SK-N-SH (cell line): ENCODE measurements at regions not wholly inside any gene's neighbourhood (a gene's known extent, or its start where the extent isn't known, plus 50 kb on each side); places are given as distances from the start of the nearest gene placed in this dataset.

Experiments
- CTCF ChIA-PET: fragments of 300-600, 350-600 bp; formaldehyde crosslinking; extraction: SDS; loops from one replicate; lab custom pipeline; 2021; lab: Yijun Ruan, JAX
- POLR2A ChIA-PET: fragments of 350-600 bp; sonication (Branson Sonifier 250); formaldehyde crosslinking; extraction: SDS; loops from one replicate; lab custom pipeline; 2020; ENCODE audit warnings: antibody characterized with exemption, inconsistent platforms; lab: Yijun Ruan, JAX
- DNase-seq: peaks from one replicate; pipeline ENCODE4 v3.0.0; 2012
- H2AFZ ChIP-seq: fragments of 200-600 bp; sonication (generic); 2 replicates; pipeline ENCODE4 v1.8.1; 2016; ENCODE audit warnings: antibody characterized with exemption, mild to moderate bottlenecking, low read depth
- H3F3A ChIP-seq: fragments of 200-600 bp; sonication (generic); replicated peaks from 2 replicates; pipeline ENCODE3; 2016; ENCODE audit warnings: antibody characterized with exemption, mild to moderate bottlenecking; ENCODE audit not compliant: insufficient read depth
- H3K27ac ChIP-seq, 2 experiments: fragments of 200-500 bp in 1 of 2; fragments of 200-600 bp in 1 of 2; sonication (Bioruptor generic) in 1 of 2; sonication (generic), shearing (Covaris generic) in 1 of 2; 2 replicates each; pipeline versions ENCODE4 v1.5.1 to v1.6.1; 2014 to 2016; ENCODE audit warnings: low read depth in 2 of 2, inconsistent platforms in 1 of 2, low read length in 1 of 2, mild to moderate bottlenecking in 1 of 2, mixed read lengths in 1 of 2
- H3K27me3 ChIP-seq: fragments of 200-600 bp; sonication (generic), shearing (Covaris generic); 2 replicates; pipeline ENCODE4 v1.6.1; 2016; ENCODE audit warnings: mixed run types; ENCODE audit not compliant: insufficient read depth
- H3K36me3 ChIP-seq, 2 experiments: fragments of 200-500 bp in 1 of 2; fragments of 200-600 bp in 1 of 2; sonication (Bioruptor generic) in 1 of 2; sonication (generic) in 1 of 2; replicated peaks in 1 of 2; 2 replicates each; pipeline versions ENCODE3 to v1.5.1; 2014 to 2016; ENCODE audit warnings: low read length in 1 of 2, mild to moderate bottlenecking in 1 of 2; ENCODE audit not compliant: insufficient read depth in 2 of 2, control insufficient read depth in 1 of 2
- H3K4me1 ChIP-seq, 2 experiments: fragments of 200-500 bp in 1 of 2; fragments of 200-600 bp in 1 of 2; sonication (Bioruptor generic) in 1 of 2; sonication (generic), shearing (Covaris generic) in 1 of 2; 2 replicates each; pipeline versions ENCODE4 v1.5.1 to v1.6.1; 2014 to 2016; ENCODE audit warnings: low read depth in 1 of 2, low read length in 1 of 2, mixed run types in 1 of 2; ENCODE audit not compliant: insufficient read depth in 2 of 2, control insufficient read depth in 1 of 2
- H3K4me2 ChIP-seq: fragments of 200-600 bp; sonication (generic), shearing (Covaris generic); 2 replicates; pipeline ENCODE4 v1.6.1; 2017; ENCODE audit warnings: mixed run types
- H3K4me3 ChIP-seq, 2 experiments: fragments of 200-500 bp in 1 of 2; fragments of 200-600 bp in 1 of 2; sonication (Bioruptor generic) in 1 of 2; sonication (generic), shearing (Covaris generic) in 1 of 2; 2 replicates each; pipeline versions ENCODE4 v1.5.1 to v1.8.1; 2014 to 2016; ENCODE audit warnings: low read depth in 2 of 2, inconsistent platforms in 1 of 2, low read length in 1 of 2, mild to moderate bottlenecking in 1 of 2, mixed read lengths in 1 of 2, moderate library complexity in 1 of 2
- H3K79me2 ChIP-seq: fragments of 200-600 bp; sonication (generic); 2 replicates; pipeline ENCODE4 v1.8.1; 2017; ENCODE audit warnings: mild to moderate bottlenecking; ENCODE audit not compliant: insufficient read depth
- H3K9ac ChIP-seq: fragments of 200-600 bp; sonication (generic); 2 replicates; pipeline ENCODE4 v1.6.1; 2017; ENCODE audit warnings: mixed run types
- H3K9me2 ChIP-seq: fragments of 200-600 bp; sonication (generic); 2 replicates; pipeline ENCODE4 v1.6.1; 2017; ENCODE audit warnings: mixed run types
- H3K9me3 ChIP-seq: fragments of 200-600 bp; sonication (generic); 2 replicates; pipeline ENCODE4 v1.6.1; 2017; ENCODE audit warnings: mixed run types, mild to moderate bottlenecking, moderate library complexity
- H4K20me1 ChIP-seq: fragments of 200-600 bp; sonication (generic); 2 replicates; pipeline ENCODE4 v1.6.1; 2017; ENCODE audit warnings: mild to moderate bottlenecking, mixed run types; ENCODE audit not compliant: insufficient read depth
- CTCF ChIP-seq: fragments of 200-600 bp; sonication (generic); IDR thresholded peaks from 2 replicates; pipeline ENCODE4 v1.6.1; 2017; ENCODE audit warnings: antibody characterized with exemption, mild to moderate bottlenecking, moderate library complexity
- EP300 ChIP-seq, 2 experiments: IDR thresholded peaks; 2 replicates each; pipeline versions ENCODE4 v1.4.0 to v1.6.1; 2012; ENCODE audit warnings: borderline replicate concordance in 1 of 2, low read depth in 1 of 2, low read length in 1 of 2
- FOSL2 ChIP-seq: IDR thresholded peaks from 2 replicates; pipeline ENCODE4 v1.4.0; 2012; ENCODE audit warnings: low read depth, mild to moderate bottlenecking, moderate library complexity, borderline replicate concordance
- FOXM1 ChIP-seq: IDR thresholded peaks from 2 replicates; pipeline ENCODE4 v1.4.0; 2012; ENCODE audit warnings: low read depth, mild to moderate bottlenecking
- GATA2 ChIP-seq: sonication (generic); formaldehyde crosslinking; IDR thresholded peaks from 2 replicates; pipeline ENCODE4 v1.5.0; 2020; ENCODE audit warnings: mild to moderate bottlenecking, missing genetic modification reagents
- JUND ChIP-seq: IDR thresholded peaks from 2 replicates; pipeline ENCODE4 v1.4.0; 2012
- NFIC ChIP-seq: IDR thresholded peaks from 2 replicates; pipeline ENCODE4 v1.4.0; 2012; ENCODE audit warnings: borderline replicate concordance
- POLR2AphosphoS5 ChIP-seq: IDR thresholded peaks from 2 replicates; pipeline ENCODE4 v1.6.1; 2012; ENCODE audit warnings: low read depth, low read length
- RCOR1 ChIP-seq: fragments of 150-350 bp; IDR thresholded peaks from 2 replicates; pipeline ENCODE4 v1.6.1; 2017; ENCODE audit warnings: antibody characterized with exemption, low read length
- RFX5 ChIP-seq: IDR thresholded peaks from 2 replicates; pipeline ENCODE4 v1.6.1; 2012; ENCODE audit warnings: mild to moderate bottlenecking, improper control_type of control experiment, low read length
- SMC3 ChIP-seq: IDR thresholded peaks from 2 replicates; pipeline ENCODE4 v1.6.1; 2012; ENCODE audit warnings: low read depth, low read length, improper control_type of control experiment
- TAF1 ChIP-seq: IDR thresholded peaks from 2 replicates; pipeline ENCODE4 v1.6.1; 2012; ENCODE audit warnings: low read depth, mild to moderate bottlenecking, low read length, moderate library complexity, borderline replicate concordance
- USF1 ChIP-seq: IDR thresholded peaks from 2 replicates; pipeline ENCODE4 v1.4.0; 2012; ENCODE audit warnings: low read depth, borderline replicate concordance
- USF2 ChIP-seq: fragments of 150-350 bp; IDR thresholded peaks from 2 replicates; pipeline ENCODE4 v1.6.1; 2017; ENCODE audit warnings: antibody characterized with exemption, low read length, low read depth, borderline replicate concordance
- YY1 ChIP-seq: IDR thresholded peaks from 2 replicates; pipeline ENCODE4 v1.4.0; 2012; ENCODE audit warnings: low read depth, mild to moderate bottlenecking
- ZBTB33 ChIP-seq: IDR thresholded peaks from 2 replicates; pipeline ENCODE4 v1.4.0; 2012; ENCODE audit warnings: low read depth, borderline replicate concordance
- WGBS: methylation state at CpG from one replicate; pipeline ENCODE4 v1.1.6; 2017; ENCODE audit warnings: low lambda C conversion rate; 5-methylcytosine and 5-hydroxymethylcytosine counted together

GRCh38 chr18:56448751-56449150 is 189.6 kb downstream of the TXNL1 start:
- no peak overlapping the region for H3K4me3 ChIP-seq
- H3K27me3 ChIP-seq, result no peaks in the 10 kb centered on the region
- H3K79me2 ChIP-seq, result no peaks in the 10 kb centered on the region
- no peak overlapping the region for H3K4me2 ChIP-seq
- no peak for DNase-seq
- H2AFZ ChIP-seq, result no peak overlapping the region
- ChIA-PET CTCF (no interaction called here), POLR2A (interaction anchor here (1.2 kb wide), 1 partner anchor 9 kb away, joined by 3 read pairs; no protein-coding TSS in a partner anchor)
- no peaks in the 10 kb centered on the region for H3F3A ChIP-seq
- TF ChIP-seq NFIC (no peak), FOSL2 (no peak), POLR2AphosphoS5 (no peak), USF1 (no peak)
- H3K36me3 ChIP-seq, result no peaks in the 10 kb centered on the region
- no peaks in the 10 kb centered on the region for H4K20me1 ChIP-seq
- H3K9ac ChIP-seq, result no peak overlapping the region
- H3K9me2 ChIP-seq, result no peaks in the 10 kb centered on the region
- H3K9me3 ChIP-seq, result no peaks in the 10 kb centered on the region
- no peak overlapping the region for H3K27ac ChIP-seq
- 33% methylated on average over 5 of the region's 5 CpGs for WGBS
- no peaks in the 10 kb centered on the region; a peak in 2 of 4 replicates for H3K4me1 ChIP-seq

- Histone ChIP-seq H2AFZ (no peak overlapping the region), H3K4me3 (no peak overlapping the region), H4K20me1 (no peaks in the 10 kb centered on the region), H3K27ac (no peak overlapping the region), H3K9me3 (no peaks in the 10 kb centered on the region), H3K27me3 (no peaks in the 10 kb centered on the region), H3K4me1 (no peaks in the 10 kb centered on the region; a peak in 2 of 4 replicates), H3K9me2 (no peaks in the 10 kb centered on the region), H3K9ac (no peak overlapping the region), H3K36me3 (no peaks in the 10 kb centered on the region), H3F3A (no peaks in the 10 kb centered on the region), H3K79me2 (no peaks in the 10 kb centered on the region), H3K4me2 (no peak overlapping the region)
- WGBS, result 48% methylated on average over 6 of the region's 6 CpGs
- TF ChIP-seq GATA2 (CRISPR knock-in tag) (no peak), RCOR1 (no peak), USF1 (no peak), RFX5 (no peak), POLR2AphosphoS5 (no peak)
- no peak for DNase-seq
- ChIA-PET POLR2A (no interaction called here), CTCF (no interaction called here)
These were observed 193.0 kb downstream of the TXNL1 start for GRCh38 chr18:56445422-56445821.

- WGBS, result 85% methylated on average over 3 of the region's 3 CpGs
- DNase-seq, result no peak
- H3K4me3 ChIP-seq, result no peak overlapping the region
- H2AFZ ChIP-seq, result no peak overlapping the region
- no peaks in the 10 kb centered on the region for H4K20me1 ChIP-seq
- H3K9ac ChIP-seq, result no peak overlapping the region
- CTCF ChIA-PET, result no interaction called here
- POLR2A ChIA-PET, result no interaction called here
- no peaks in the 10 kb centered on the region for H3K9me3 ChIP-seq
- no peaks in the 10 kb centered on the region for H3K27me3 ChIP-seq
- H3F3A ChIP-seq, result no peaks in the 10 kb centered on the region
- no peak overlapping the region for H3K4me2 ChIP-seq
- no peaks in the 10 kb centered on the region; a peak in 2 of 4 replicates for H3K4me1 ChIP-seq
- H3K27ac ChIP-seq, result no peak overlapping the region
- no peaks in the 10 kb centered on the region for H3K79me2 ChIP-seq
- H3K36me3 ChIP-seq, result no peaks in the 10 kb centered on the region
- H3K9me2 ChIP-seq, result no peaks in the 10 kb centered on the region
- TF ChIP-seq JUND (no peak), EP300 (IDR thresholded peaks at IDR 0.05; ENCODE audit: borderline replicate concordance in 1 of 2, low read depth in 1 of 2, low read length in 1 of 2) (no peak), RCOR1 (no peak), CTCF (no peak), USF2 (no peak), YY1 (no peak), RFX5 (no peak), FOSL2 (no peak), FOXM1 (no peak), ZBTB33 (no peak), SMC3 (no peak), GATA2 (CRISPR knock-in tag) (no peak), TAF1 (no peak)
These were observed 194.2 kb downstream of the TXNL1 start for GRCh38 chr18:56444201-56444600.
